ENCODE measurements at regions not wholly inside any gene's neighbourhood (a gene's known extent, or its start where the extent isn't known, plus 50 kb on each side); places are given as distances from the start of the nearest gene placed in this dataset.

- H4K20me1 ChIP-seq (ENCODE audit: insufficient read depth), result no peaks in the 10 kb centered on the region
- no peak overlapping the region for H3K9ac ChIP-seq (ENCODE audit: low read length)
- H3K4me3 ChIP-seq (ENCODE audit: low read length), result no peak overlapping the region
- TF ChIP-seq, protein P1, sequence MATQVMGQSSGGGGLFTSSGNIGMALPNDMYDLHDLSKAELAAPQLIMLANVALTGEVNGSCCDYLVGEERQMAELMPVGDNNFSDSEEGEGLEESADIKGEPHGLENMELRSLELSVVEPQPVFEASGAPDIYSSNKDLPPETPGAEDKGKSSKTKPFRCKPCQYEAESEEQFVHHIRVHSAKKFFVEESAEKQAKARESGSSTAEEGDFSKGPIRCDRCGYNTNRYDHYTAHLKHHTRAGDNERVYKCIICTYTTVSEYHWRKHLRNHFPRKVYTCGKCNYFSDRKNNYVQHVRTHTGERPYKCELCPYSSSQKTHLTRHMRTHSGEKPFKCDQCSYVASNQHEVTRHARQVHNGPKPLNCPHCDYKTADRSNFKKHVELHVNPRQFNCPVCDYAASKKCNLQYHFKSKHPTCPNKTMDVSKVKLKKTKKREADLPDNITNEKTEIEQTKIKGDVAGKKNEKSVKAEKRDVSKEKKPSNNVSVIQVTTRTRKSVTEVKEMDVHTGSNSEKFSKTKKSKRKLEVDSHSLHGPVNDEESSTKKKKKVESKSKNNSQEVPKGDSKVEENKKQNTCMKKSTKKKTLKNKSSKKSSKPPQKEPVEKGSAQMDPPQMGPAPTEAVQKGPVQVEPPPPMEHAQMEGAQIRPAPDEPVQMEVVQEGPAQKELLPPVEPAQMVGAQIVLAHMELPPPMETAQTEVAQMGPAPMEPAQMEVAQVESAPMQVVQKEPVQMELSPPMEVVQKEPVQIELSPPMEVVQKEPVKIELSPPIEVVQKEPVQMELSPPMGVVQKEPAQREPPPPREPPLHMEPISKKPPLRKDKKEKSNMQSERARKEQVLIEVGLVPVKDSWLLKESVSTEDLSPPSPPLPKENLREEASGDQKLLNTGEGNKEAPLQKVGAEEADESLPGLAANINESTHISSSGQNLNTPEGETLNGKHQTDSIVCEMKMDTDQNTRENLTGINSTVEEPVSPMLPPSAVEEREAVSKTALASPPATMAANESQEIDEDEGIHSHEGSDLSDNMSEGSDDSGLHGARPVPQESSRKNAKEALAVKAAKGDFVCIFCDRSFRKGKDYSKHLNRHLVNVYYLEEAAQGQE (IDR thresholded peaks at IDR 0.05; ENCODE audit: borderline replicate concordance), result no peak
- TF ChIP-seq EZH2 (IDR thresholded peaks at IDR 0.05; ENCODE audit: borderline replicate concordance, insufficient read depth, low read length, poor library complexity, severe bottlenecking), result no peak
- no peak for TF ChIP-seq RAD21 (conservative IDR thresholded peaks at IDR 0.05)
- no peak for TF ChIP-seq SMC3 (conservative IDR thresholded peaks at IDR 0.05; ENCODE audit: poor library complexity)
- TF ChIP-seq CTCF (IDR thresholded peaks at IDR 0.05; ENCODE audit: poor library complexity, severe bottlenecking), result no peak
- no peak for TF ChIP-seq EP300 (conservative IDR thresholded peaks at IDR 0.05; ENCODE audit: poor library complexity, severe bottlenecking)
- TF ChIP-seq POLR2AphosphoS5 (IDR thresholded peaks at IDR 0.05), result no peak
- no peak for TF ChIP-seq MXI1 (conservative IDR thresholded peaks at IDR 0.05; ENCODE audit: poor library complexity, severe bottlenecking)
- TF ChIP-seq TAF1 (IDR thresholded peaks at IDR 0.05; ENCODE audit: low read depth), result no peak
- H3K9me2 ChIP-seq (ENCODE audit: insufficient read depth, low read length), result no peaks in the 10 kb centered on the region
- H2AFZ ChIP-seq (ENCODE audit: low read depth, low read length), result no peak overlapping the region
- no peaks in the 10 kb centered on the region for H3F3A ChIP-seq (ENCODE audit: insufficient read depth, low read length, poor library complexity, severe bottlenecking)
- no peak overlapping the region for H3K27ac ChIP-seq (ENCODE audit: low read length)
- no peaks in the 10 kb centered on the region for H3K9me3 ChIP-seq (ENCODE audit: low read length)
- H3K36me3 ChIP-seq (ENCODE audit: insufficient read depth, low read length), result no peaks in the 10 kb centered on the region
- no peaks in the 10 kb centered on the region for H3K27me3 ChIP-seq (ENCODE audit: insufficient read depth, low read depth, low read length)
- H3K4me2 ChIP-seq (ENCODE audit: low read length), result no peak overlapping the region
- no peaks in the 10 kb centered on the region for H3K79me2 ChIP-seq (replicated peaks; ENCODE audit: insufficient read depth, low read length)
Measured at GRCh38 chr11:42251984-42252383, 792.5 kb upstream of the LRRC4C start.

DNA sequence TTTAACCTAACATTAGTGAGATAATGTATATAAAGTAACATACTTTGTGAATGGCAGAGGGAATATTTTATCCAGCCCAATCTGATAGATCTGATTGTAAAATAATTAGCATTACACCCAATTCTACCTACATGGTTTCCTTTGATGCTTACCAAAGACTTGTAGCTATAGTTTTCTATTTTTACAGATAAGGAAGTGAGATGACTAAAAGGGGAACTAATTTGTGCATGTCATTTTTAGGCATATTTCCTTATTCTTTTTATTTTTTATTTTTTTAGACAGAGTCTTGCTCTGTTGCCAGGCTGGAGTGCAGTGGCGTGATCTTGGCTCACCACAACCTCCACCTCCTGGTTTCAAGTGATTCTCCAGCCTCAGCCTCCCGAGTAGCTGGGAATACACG is 793.7 kb upstream of the LRRC4C start:
- H3K9me2 ChIP-seq (ENCODE audit: insufficient read depth, low read length), result no peaks in the 10 kb centered on the region
- H3K4me2 ChIP-seq (ENCODE audit: low read length), result no peak overlapping the region
- H3K9ac ChIP-seq (ENCODE audit: low read length), result no peak overlapping the region
- no peak overlapping the region for H3K27ac ChIP-seq (ENCODE audit: low read length)
- no peaks in the 10 kb centered on the region for H4K20me1 ChIP-seq (ENCODE audit: insufficient read depth)
- no peaks in the 10 kb centered on the region for H3K79me2 ChIP-seq (replicated peaks; ENCODE audit: insufficient read depth, low read length)
- H3K36me3 ChIP-seq (ENCODE audit: insufficient read depth, low read length), result no peaks in the 10 kb centered on the region
- H2AFZ ChIP-seq (ENCODE audit: low read depth, low read length), result no peak overlapping the region
- no peaks in the 10 kb centered on the region for H3F3A ChIP-seq (ENCODE audit: insufficient read depth, low read length, poor library complexity, severe bottlenecking)
- H3K27me3 ChIP-seq (ENCODE audit: insufficient read depth, low read depth, low read length), result no peaks in the 10 kb centered on the region
- TF ChIP-seq EP300 (conservative IDR thresholded peaks at IDR 0.05; ENCODE audit: poor library complexity, severe bottlenecking) (no peak), MXI1 (conservative IDR thresholded peaks at IDR 0.05; ENCODE audit: poor library complexity, severe bottlenecking) (no peak), CTCF (IDR thresholded peaks at IDR 0.05; ENCODE audit: poor library complexity, severe bottlenecking) (no peak)
- H3K9me3 ChIP-seq (ENCODE audit: low read length), result no peaks in the 10 kb centered on the region
- H3K4me3 ChIP-seq (ENCODE audit: low read length), result no peak overlapping the region
